Activated naive CD4-positive, alpha-beta T cell treated with anti-CD3 and anti-CD28 coated beads for 36 hours (primary cell): ENCODE measurements at regions not wholly inside any gene's neighbourhood (a gene's known extent, or its start where the extent isn't known, plus 50 kb on each side); places are given as distances from the start of the nearest gene placed in this dataset.
"Not testable (repeated sequence)": the region's sequence is repeated elsewhere in the genome, so short reads cannot be mapped to it uniquely, and the experiment has no call there.

Experiments used
- CTCF ChIA-PET: fragments of 350-600 bp; sonication (Branson Sonifier 250); formaldehyde crosslinking; loops from one replicate; lab custom pipeline; 2021; ENCODE audit warnings: antibody characterized with exemption; lab: Charles Lee
- DNase-seq: peaks from one replicate; pipeline ENCODE4 v3.0.0-alpha.2; 2020
- H3K27ac Mint-ChIP-seq: one replicate; pipeline ENCODE4 v1.8.0; 2021; ENCODE audit warnings: mild to moderate bottlenecking, mixed read lengths
- H3K27me3 Mint-ChIP-seq: one replicate; pipeline ENCODE4 v1.8.0; 2021; ENCODE audit warnings: low read depth, mixed read lengths
- H3K36me3 Mint-ChIP-seq: one replicate; pipeline ENCODE4 v1.8.0; 2021; ENCODE audit warnings: low read depth, mixed read lengths
- H3K4me1 Mint-ChIP-seq: one replicate; pipeline ENCODE4 v1.8.0; 2021; ENCODE audit warnings: low read depth, mixed read lengths
- H3K4me3 Mint-ChIP-seq: one replicate; pipeline ENCODE4 v1.8.0; 2021; ENCODE audit warnings: mild to moderate bottlenecking, moderate library complexity, mixed read lengths
- H3K9me3 Mint-ChIP-seq: one replicate; pipeline ENCODE4 v1.8.0; 2021; ENCODE audit warnings: mixed read lengths
- intact Hi-C: fragments of 100-400 bp; cut with micrococcal nuclease; formaldehyde crosslinking; loops from one replicate; pipeline ENCODE4 v1.15.1; 2023

DNA sequence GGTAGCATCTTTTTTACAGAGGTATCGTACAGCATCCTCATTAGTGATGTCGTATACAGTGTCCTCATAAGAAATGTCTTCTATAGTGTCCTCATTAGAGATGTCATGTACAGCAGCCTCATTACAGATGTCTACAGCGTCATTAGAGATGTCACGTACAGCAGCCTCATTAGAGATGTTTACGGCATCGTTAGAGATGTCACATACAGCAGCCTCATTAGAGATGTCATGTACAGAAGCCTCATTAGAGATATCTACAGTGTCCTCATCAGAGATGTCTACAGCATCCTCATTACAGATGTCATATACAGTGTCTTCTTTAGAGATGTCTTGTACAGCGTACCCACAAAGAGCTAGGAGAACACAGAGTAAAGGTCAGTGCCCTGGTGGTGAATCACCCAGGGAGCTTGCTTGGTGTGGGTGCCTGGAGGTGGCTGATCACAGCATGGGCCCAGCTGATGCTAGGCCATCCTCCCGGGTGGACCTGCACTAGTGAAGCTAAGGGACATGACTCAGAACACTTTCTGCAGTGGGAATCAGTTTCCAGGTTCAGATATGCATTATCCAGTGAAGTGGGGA, 109.2 kb downstream of the IGLL1 start:
- Mint-ChIP-seq H3K27me3 (no peaks in the 10 kb centered on the region), H3K4me3 (no peak overlapping the region), H3K36me3 (no peaks in the 10 kb centered on the region), H3K27ac (no peak overlapping the region), H3K9me3 (no peaks in the 10 kb centered on the region), H3K4me1 (no peaks in the 10 kb centered on the region)
- intact Hi-C loops = no loop called here
- CTCF ChIA-PET = no interaction called here
- no peak for DNase-seq

- CTCF ChIA-PET = no interaction called here
- H3K27ac Mint-ChIP-seq = no peak overlapping the region
- H3K27me3 Mint-ChIP-seq = no peaks in the 10 kb centered on the region
- no peak overlapping the region for H3K4me3 Mint-ChIP-seq
- no peak for DNase-seq
- no peaks in the 10 kb centered on the region for H3K9me3 Mint-ChIP-seq
- H3K4me1 Mint-ChIP-seq = no peaks in the 10 kb centered on the region
- intact Hi-C loops = no loop called here
- no peaks in the 10 kb centered on the region for H3K36me3 Mint-ChIP-seq
These were observed 112.3 kb downstream of the IGLL1 start for GRCh38 chr22:23467721-23468294.

DNA sequence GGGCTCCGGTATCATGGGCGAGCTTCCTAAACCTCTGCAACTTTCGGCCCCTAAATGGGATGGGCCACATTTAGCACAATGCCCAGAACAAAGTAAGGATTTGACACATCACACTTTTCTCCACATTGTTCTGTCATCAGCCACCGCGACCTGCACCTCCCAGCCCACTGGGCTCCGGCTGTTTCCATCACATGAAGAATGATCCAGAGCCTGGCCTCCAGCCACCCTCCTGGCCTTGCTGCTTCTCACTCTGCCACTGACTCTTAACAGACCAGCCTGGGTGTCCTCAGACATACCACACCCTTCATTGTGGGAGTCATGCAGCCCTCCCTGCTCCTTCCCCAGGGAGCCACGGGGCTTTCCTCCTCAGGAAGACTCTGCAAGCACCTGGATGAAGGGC, 113.7 kb downstream of the IGLL1 start:
- Mint-ChIP-seq H3K9me3 (no peaks in the 10 kb centered on the region), H3K4me3 (no peak overlapping the region), H3K36me3 (no peaks in the 10 kb centered on the region), H3K27ac (no peak overlapping the region), H3K4me1 (no peaks in the 10 kb centered on the region), H3K27me3 (peaks cover 7% of the 10 kb centered on the region)
- CTCF ChIA-PET = no interaction called here
- intact Hi-C loops = no loop called here
- no peak for DNase-seq

GRCh38 chr22:23464796-23465195, 115.3 kb downstream of the IGLL1 start:
- DNase-seq, intact Hi-C loops, H3K4me3 Mint-ChIP-seq, H3K36me3 Mint-ChIP-seq, H3K9me3 Mint-ChIP-seq, H3K27ac Mint-ChIP-seq, H3K4me1 Mint-ChIP-seq: not testable (repeated sequence)
- H3K27me3 Mint-ChIP-seq = peaks cover 10% of the 10 kb centered on the region
- CTCF ChIA-PET = interaction anchor here (0.6 kb wide), 1 partner anchor 14 kb away, joined by 3 read pairs; no protein-coding TSS in a partner anchor

- CTCF ChIA-PET, H3K36me3 Mint-ChIP-seq, H3K9me3 Mint-ChIP-seq, H3K4me1 Mint-ChIP-seq, intact Hi-C loops, H3K27ac Mint-ChIP-seq, DNase-seq, H3K4me3 Mint-ChIP-seq: not testable (repeated sequence)
- H3K27me3 Mint-ChIP-seq = peaks cover 33% of the 10 kb centered on the region
These were observed 119.5 kb downstream of the IGLL1 start for GRCh38 chr22:23460517-23461031.

DNA sequence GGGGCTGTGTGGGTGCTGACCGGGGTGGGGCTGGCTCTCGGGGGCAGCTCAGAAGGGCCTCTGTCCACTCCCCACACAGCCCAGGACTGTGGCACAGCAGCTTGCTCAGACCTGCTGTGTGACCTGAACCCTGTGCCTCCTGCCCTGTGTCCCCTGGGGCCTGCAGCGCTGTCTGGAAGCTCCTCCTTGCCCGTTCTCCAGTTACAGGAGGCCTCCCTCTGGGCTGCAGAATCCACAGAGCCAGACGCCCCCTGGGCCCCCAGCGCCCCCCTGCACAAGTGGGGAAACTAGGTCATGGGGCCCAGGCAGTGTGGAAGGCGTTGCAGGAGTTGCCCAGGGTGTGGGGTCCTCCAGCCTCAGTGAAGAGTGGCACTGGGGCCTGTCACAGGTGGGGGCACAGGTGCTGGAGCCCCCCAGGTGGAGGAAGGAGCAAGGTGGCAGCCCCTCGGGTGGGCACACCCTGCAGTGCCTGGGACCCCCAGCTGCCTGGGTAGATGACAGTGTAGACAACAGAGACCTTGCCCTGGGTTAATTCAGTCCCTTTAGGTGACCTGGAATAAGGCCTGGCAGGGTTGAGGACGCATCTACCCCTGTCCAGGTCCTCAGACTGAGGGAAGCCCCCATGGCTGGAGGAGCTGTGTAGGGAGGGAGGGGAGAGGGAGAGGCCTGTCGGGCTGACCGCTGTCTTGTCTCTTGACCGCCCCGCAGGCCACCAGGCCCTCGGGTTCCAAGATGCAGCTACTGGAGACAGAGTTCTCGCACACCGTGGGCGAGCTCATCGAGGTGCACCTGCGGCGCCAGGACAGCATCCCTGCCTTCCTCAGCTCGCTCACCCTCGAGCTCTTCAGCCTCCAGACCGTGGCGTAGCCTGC, 120.2 kb downstream of the IGLL1 start:
- CTCF ChIA-PET, intact Hi-C loops, H3K4me1 Mint-ChIP-seq, H3K27ac Mint-ChIP-seq, H3K4me3 Mint-ChIP-seq, H3K9me3 Mint-ChIP-seq, DNase-seq, H3K36me3 Mint-ChIP-seq: not testable (repeated sequence)
- peaks cover 35% of the 10 kb centered on the region for H3K27me3 Mint-ChIP-seq

DNA sequence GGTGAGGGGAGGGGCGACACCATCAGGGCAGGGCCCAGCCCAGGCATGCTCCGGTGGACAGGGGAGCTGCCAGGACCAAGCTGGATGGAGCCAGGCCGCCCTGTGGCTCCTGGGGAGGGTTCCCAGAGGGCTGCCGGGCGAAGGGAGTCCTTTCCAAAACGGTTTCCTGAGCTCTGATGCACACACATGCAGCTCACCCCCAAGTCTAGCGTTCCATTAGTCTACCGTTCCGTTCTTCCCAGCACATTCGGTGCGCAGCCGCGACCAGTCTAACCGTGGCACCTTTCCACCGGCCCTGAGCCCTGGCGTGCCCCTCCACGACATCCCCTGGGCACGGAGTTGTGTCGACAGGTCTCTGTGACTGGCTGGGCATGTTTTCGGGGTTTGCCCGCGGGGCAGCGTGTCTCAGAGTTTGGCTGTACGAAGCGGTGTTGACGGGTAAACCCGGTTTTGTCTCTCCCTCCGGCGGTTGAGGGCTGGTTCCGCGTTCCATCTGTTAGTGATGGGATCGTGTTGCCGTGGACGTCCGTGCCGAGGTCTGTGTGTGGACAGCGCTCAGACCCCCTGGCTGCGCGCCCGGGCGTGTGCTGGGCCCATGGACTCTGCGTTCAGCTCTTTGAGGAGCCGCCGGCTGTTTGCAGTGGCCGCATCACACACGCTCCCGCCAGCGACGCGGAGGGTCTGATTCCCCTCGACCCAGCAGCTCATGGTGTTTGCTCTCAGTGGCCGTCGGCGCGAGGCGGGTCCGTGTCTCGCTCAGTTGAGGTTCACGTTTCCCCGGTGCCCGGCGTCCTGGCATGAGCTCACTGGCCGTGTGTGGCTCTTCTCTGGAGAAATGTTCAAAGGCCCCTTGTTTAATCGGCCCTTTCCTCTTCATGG, 121.2 kb downstream of the IGLL1 start:
- Mint-ChIP-seq H3K4me3 (no peak overlapping the region), H3K27me3 (peaks cover 36% of the 10 kb centered on the region), H3K4me1 (peaks cover 9% of the 10 kb centered on the region), H3K27ac (no peak overlapping the region), H3K9me3 (no peaks in the 10 kb centered on the region), H3K36me3 (no peaks in the 10 kb centered on the region)
- CTCF ChIA-PET = no interaction called here
- intact Hi-C loops = no loop called here
- DNase-seq = no peak

DNA sequence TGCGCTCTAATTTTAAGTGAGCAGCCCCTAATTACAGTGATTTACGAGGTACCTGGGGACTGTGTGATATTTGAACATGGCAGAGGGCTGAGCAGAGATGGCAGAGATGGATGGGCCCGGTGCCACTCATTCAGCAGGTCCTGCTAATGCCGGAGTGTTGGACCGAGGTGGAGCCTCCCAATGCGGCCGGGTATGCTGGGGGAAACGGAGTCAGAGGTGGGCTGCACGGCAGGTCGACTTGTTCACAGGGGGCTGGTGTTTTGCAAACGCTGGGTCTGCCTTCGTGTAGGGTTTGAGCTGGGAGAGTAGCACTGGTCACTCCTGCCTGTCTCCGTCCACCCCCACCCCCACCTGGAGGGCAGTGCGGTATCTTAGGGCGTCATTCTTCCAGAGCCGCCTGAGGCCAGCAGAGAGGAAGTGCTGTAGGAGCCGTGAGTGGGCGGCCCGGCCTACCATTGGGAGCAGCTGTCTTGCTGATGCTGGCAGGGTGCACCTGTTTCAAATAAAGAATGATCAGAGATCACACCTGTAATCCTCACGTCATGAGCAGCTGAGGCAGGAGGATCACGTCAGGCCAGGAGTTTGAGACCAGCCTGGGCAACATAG, 122.6 kb downstream of the IGLL1 start:
- H3K4me3 Mint-ChIP-seq = no peak overlapping the region
- CTCF ChIA-PET = no interaction called here
- no peaks in the 10 kb centered on the region for H3K9me3 Mint-ChIP-seq
- no peak overlapping the region for H3K27ac Mint-ChIP-seq
- H3K4me1 Mint-ChIP-seq = peaks cover 9% of the 10 kb centered on the region
- intact Hi-C loops = no loop called here
- DNase-seq = no peak
- no peaks in the 10 kb centered on the region for H3K36me3 Mint-ChIP-seq
- peaks cover 36% of the 10 kb centered on the region for H3K27me3 Mint-ChIP-seq

DNA sequence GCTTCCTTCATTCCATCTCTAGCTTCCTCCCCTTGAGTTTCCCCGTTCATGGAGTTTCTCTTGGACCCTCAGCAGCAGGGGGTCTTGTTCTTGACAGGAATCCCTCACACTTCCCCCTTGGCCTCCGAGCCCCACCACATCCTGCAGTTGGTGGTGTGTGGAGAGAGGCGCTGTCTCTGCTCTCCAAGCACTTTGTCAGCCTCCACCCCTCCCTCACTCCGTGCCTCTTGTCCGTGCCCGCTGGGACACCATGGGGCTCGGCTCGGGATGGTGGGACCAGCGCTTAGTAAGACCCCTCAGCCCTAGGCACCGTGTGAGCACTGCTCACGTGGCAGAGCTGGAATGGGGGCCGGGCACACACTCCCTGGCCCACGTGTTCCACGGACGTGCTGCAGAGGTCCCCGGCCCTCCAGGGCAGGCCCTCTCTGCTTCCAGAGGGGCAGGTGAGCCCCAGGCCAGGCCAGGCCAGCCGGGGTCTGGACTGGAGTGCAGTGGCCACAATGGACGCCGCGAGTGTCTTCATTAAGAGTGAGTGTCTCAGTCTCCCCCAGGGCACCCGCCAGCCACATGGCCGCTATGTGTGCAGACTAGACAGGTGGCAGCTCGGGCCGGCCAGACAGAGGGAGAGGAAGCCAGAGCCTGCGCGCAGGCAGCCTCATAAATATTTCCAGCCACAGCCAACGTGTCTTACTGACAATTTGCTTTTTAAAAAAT, 123.3 kb downstream of the IGLL1 start:
- DNase-seq, H3K27ac Mint-ChIP-seq, H3K4me3 Mint-ChIP-seq, H3K36me3 Mint-ChIP-seq, CTCF ChIA-PET, H3K4me1 Mint-ChIP-seq, H3K9me3 Mint-ChIP-seq, intact Hi-C loops: not testable (repeated sequence)
- peaks cover 36% of the 10 kb centered on the region for H3K27me3 Mint-ChIP-seq

DNA sequence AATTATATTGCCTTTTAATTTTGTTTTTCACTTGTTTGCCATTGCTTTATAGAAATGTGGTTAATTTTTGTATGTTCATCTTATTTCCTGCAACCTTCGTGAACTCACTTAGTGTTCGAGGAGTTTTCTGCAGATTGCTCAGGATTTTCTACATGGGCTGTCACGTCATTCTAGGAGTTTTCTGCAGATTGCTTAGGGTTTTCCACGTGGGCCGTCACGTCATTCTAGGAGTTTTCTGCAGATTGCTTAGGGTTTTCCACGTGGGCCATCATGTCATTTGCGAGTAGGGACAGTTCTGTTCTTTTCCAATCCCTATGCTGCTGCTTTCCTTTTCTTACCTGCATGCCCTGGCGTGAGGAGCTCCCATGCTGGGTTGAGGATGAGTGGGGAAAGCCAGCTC, 125.7 kb downstream of the IGLL1 start:
- intact Hi-C loops, H3K9me3 Mint-ChIP-seq, H3K36me3 Mint-ChIP-seq, H3K4me1 Mint-ChIP-seq, CTCF ChIA-PET, H3K4me3 Mint-ChIP-seq, DNase-seq, H3K27ac Mint-ChIP-seq: not testable (repeated sequence)
- peaks cover 28% of the 10 kb centered on the region for H3K27me3 Mint-ChIP-seq

GRCh38 chr22:23453277-23453676, 126.8 kb downstream of the IGLL1 start:
- H3K27ac Mint-ChIP-seq = no peak overlapping the region
- CTCF ChIA-PET = no interaction called here
- no peak for DNase-seq

More at GRCh38 chr22:23453277-23453676, 126.8 kb downstream of the IGLL1 start:
- H3K9me3 Mint-ChIP-seq = no peaks in the 10 kb centered on the region
- intact Hi-C loops = no loop called here
- no peak overlapping the region for H3K4me3 Mint-ChIP-seq
- H3K4me1 Mint-ChIP-seq = peaks cover 9% of the 10 kb centered on the region
- no peaks in the 10 kb centered on the region for H3K36me3 Mint-ChIP-seq
- H3K27me3 Mint-ChIP-seq = peaks cover 23% of the 10 kb centered on the region
